Naive thymus-derived CD8-positive, alpha-beta T cell (primary cell): ENCODE measurements at regions not wholly inside any gene's neighbourhood (a gene's known extent, or its start where the extent isn't known, plus 50 kb on each side); places are given as distances from the start of the nearest gene placed in this dataset.
A peak's percentile ranks its signal among the peaks of the same experiment; 100 is the strongest.
"Not testable (repeated sequence)": the region's sequence is repeated elsewhere in the genome, so short reads cannot be mapped to it uniquely, and the experiment has no call there.

Experiments used
- ATAC-seq, 2 donors: fragments of 150-1000 bp; cut with Tn5 transposase in 1 of 2; sonication (Bioruptor Pico), chemical (Tn5 transposase) in 1 of 2; 1 replicate in 1 of 2; 2 replicates in 1 of 2; pipeline ENCODE4 v1.10.0; 2021; ENCODE audit warnings: mild to moderate bottlenecking in 2 of 2, moderate library complexity in 2 of 2
- POLR2A ChIA-PET: fragments of 350-600 bp; sonication (Branson Sonifier 250); formaldehyde crosslinking; loops from one replicate; lab custom pipeline; 2021; ENCODE audit warnings: antibody characterized with exemption; lab: Charles Lee
- DNase-seq, 10 donors: peaks; one replicate each; pipeline versions ENCODE4 v3.0.0 to v3.0.0-alpha.2; 2020 to 2022
- H3K27ac Mint-ChIP-seq, 10 donors: one replicate each; pipeline ENCODE4 v1.8.0; 2020 to 2022; ENCODE audit warnings: mild to moderate bottlenecking in 10 of 10, mixed read lengths in 10 of 10, moderate library complexity in 4 of 10, inconsistent platforms in 1 of 10
- H3K27me3 Mint-ChIP-seq, 5 donors: one replicate each; pipeline ENCODE4 v1.8.0; 2021 to 2022; ENCODE audit warnings: mixed read lengths in 5 of 5
- H3K36me3 Mint-ChIP-seq, 3 donors: one replicate each; pipeline ENCODE4 v1.8.0; 2020 to 2022; ENCODE audit warnings: mixed read lengths in 3 of 3, mild to moderate bottlenecking in 2 of 3, inconsistent platforms in 1 of 3
- H3K4me1 Mint-ChIP-seq, 4 donors: one replicate each; pipeline ENCODE4 v1.8.0; 2021 to 2022; ENCODE audit warnings: mixed read lengths in 4 of 4
- H3K4me3 Mint-ChIP-seq, 10 donors: one replicate each; pipeline ENCODE4 v1.8.0; 2020 to 2022; ENCODE audit warnings: mild to moderate bottlenecking in 10 of 10, mixed read lengths in 10 of 10, moderate library complexity in 6 of 10, inconsistent platforms in 1 of 10
- H3K9me3 Mint-ChIP-seq, 9 donors: one replicate each; pipeline ENCODE4 v1.8.0; 2020 to 2022; ENCODE audit warnings: mixed read lengths in 9 of 9, mild to moderate bottlenecking in 3 of 9, inconsistent platforms in 1 of 9, moderate library complexity in 1 of 9

GRCh38 chr12:85617307-85618091 is 218.7 kb downstream of the RASSF9 start:
- Mint-ChIP-seq H3K36me3 (peaks cover 0 to 1% (median 0%) of the 10 kb centered on the region in 3 donors), H3K4me3 (no peak overlapping the region), H3K27ac (no peak overlapping the region), H3K27me3 (no peaks in the 10 kb centered on the region), H3K4me1 (no peaks in the 10 kb centered on the region), H3K9me3 (peaks cover 0 to 6% (median 0%) of the 10 kb centered on the region in 9 donors)
- DNase-seq (no peak), ATAC-seq (no peak)
- POLR2A ChIA-PET: no interaction called here

- Mint-ChIP-seq H3K27me3 (no peaks in the 10 kb centered on the region), H3K27ac (no peak overlapping the region), H3K36me3 (peaks cover 0 to 1% (median 0%) of the 10 kb centered on the region in 3 donors), H3K9me3 (peaks cover 0 to 2% (median 0%) of the 10 kb centered on the region in 9 donors), H3K4me3 (no peak overlapping the region), H3K4me1 (no peaks in the 10 kb centered on the region)
- ATAC-seq: no peak
- no peak for DNase-seq
- POLR2A ChIA-PET: no interaction called here
These were observed 215.2 kb downstream of the RASSF9 start for GRCh38 chr12:85621041-85621440.

- H3K27me3 Mint-ChIP-seq: peaks cover 0 to 3% (median 0%) of the 10 kb centered on the region in 5 donors
- no peak overlapping the region for H3K4me3 Mint-ChIP-seq
- POLR2A ChIA-PET: no interaction called here
- DNase-seq (no peak), ATAC-seq (no peak)
- H3K27ac Mint-ChIP-seq: no peak overlapping the region
- peaks cover 0 to 14% (median 2%) of the 10 kb centered on the region in 9 donors for H3K9me3 Mint-ChIP-seq
- peaks cover 0 to 1% (median 0%) of the 10 kb centered on the region in 3 donors for H3K36me3 Mint-ChIP-seq
- H3K4me1 Mint-ChIP-seq: no peaks in the 10 kb centered on the region
These were observed 212.4 kb downstream of the RASSF9 start for GRCh38 chr12:85623763-85624162.

GRCh38 chr12:85625467-85625866 is 210.7 kb downstream of the RASSF9 start:
- Mint-ChIP-seq H3K27me3 (peaks cover 0 to 3% (median 0%) of the 10 kb centered on the region in 5 donors), H3K9me3 (peaks cover 0 to 14% (median 2%) of the 10 kb centered on the region in 9 donors), H3K27ac (no peak overlapping the region), H3K4me3 (no peak overlapping the region), H3K4me1 (no peaks in the 10 kb centered on the region), H3K36me3 (peaks cover 0 to 1% (median 0%) of the 10 kb centered on the region in 3 donors)
- ATAC-seq (no peak), DNase-seq (no peak)
- POLR2A ChIA-PET: no interaction called here

- POLR2A ChIA-PET: no interaction called here
- DNase-seq (no peak), ATAC-seq (no peak)
- H3K27me3 Mint-ChIP-seq: peaks cover 0 to 3% (median 0%) of the 10 kb centered on the region in 5 donors
- H3K4me1 Mint-ChIP-seq: no peaks in the 10 kb centered on the region
- H3K4me3 Mint-ChIP-seq: no peak overlapping the region
- peaks cover 0 to 14% (median 2%) of the 10 kb centered on the region in 9 donors for H3K9me3 Mint-ChIP-seq
- H3K36me3 Mint-ChIP-seq: peaks cover 0 to 1% (median 0%) of the 10 kb centered on the region in 3 donors
- H3K27ac Mint-ChIP-seq: no peak overlapping the region
These were observed 210.0 kb downstream of the RASSF9 start for GRCh38 chr12:85626001-85626783.

GRCh38 chr12:85626784-85627171 is 209.4 kb downstream of the RASSF9 start:
- ATAC-seq: no peak
- Mint-ChIP-seq H3K27ac (no peak overlapping the region), H3K4me3 (no peak overlapping the region), H3K9me3 (peaks cover 0 to 14% (median 2%) of the 10 kb centered on the region in 9 donors), H3K27me3 (peaks cover 0 to 3% (median 0%) of the 10 kb centered on the region in 5 donors), H3K4me1 (no peaks in the 10 kb centered on the region), H3K36me3 (no peaks in the 10 kb centered on the region)
- DNase-seq: no peak
- POLR2A ChIA-PET: no interaction called here

GRCh38 chr12:85627584-85627983 is 208.6 kb downstream of the RASSF9 start:
- Mint-ChIP-seq H3K27ac (no peak overlapping the region), H3K9me3 (peaks cover 0 to 14% (median 2%) of the 10 kb centered on the region in 9 donors), H3K36me3 (no peaks in the 10 kb centered on the region), H3K4me3 (no peak overlapping the region), H3K4me1 (no peaks in the 10 kb centered on the region), H3K27me3 (peaks cover 0 to 3% (median 0%) of the 10 kb centered on the region in 5 donors)
- DNase-seq (no peak), ATAC-seq (no peak)
- POLR2A ChIA-PET: no interaction called here

- H3K27ac Mint-ChIP-seq, H3K27me3 Mint-ChIP-seq, POLR2A ChIA-PET, ATAC-seq, DNase-seq, H3K4me1 Mint-ChIP-seq, H3K36me3 Mint-ChIP-seq: not testable (repeated sequence)
- Mint-ChIP-seq H3K4me3 (peak overlapping the region in 1 of 10 donors; percentile 49), H3K9me3 (peaks cover 0 to 14% (median 3%) of the 10 kb centered on the region in 9 donors)
These were observed 207.6 kb downstream of the RASSF9 start for GRCh38 chr12:85628562-85628961.

- H3K9me3 Mint-ChIP-seq: peaks cover 0 to 25% (median 5%) of the 10 kb centered on the region in 9 donors
- H3K27ac Mint-ChIP-seq: no peak overlapping the region
- H3K36me3 Mint-ChIP-seq: no peaks in the 10 kb centered on the region
- POLR2A ChIA-PET: no interaction called here
- no peak for ATAC-seq
- no peak for DNase-seq
- peaks cover 0 to 3% (median 0%) of the 10 kb centered on the region in 5 donors for H3K27me3 Mint-ChIP-seq
- H3K4me1 Mint-ChIP-seq: no peaks in the 10 kb centered on the region
- no peak overlapping the region for H3K4me3 Mint-ChIP-seq
These were observed 205.4 kb downstream of the RASSF9 start for GRCh38 chr12:85630851-85631250.

- Mint-ChIP-seq H3K27me3 (peaks cover 0 to 3% (median 0%) of the 10 kb centered on the region in 5 donors), H3K4me1 (no peaks in the 10 kb centered on the region), H3K36me3 (no peaks in the 10 kb centered on the region), H3K4me3 (no peak overlapping the region), H3K27ac (no peak overlapping the region), H3K9me3 (peaks cover 0 to 23% (median 5%) of the 10 kb centered on the region in 9 donors)
- no peak for DNase-seq
- POLR2A ChIA-PET: no interaction called here
- no peak for ATAC-seq
These were observed 203.8 kb downstream of the RASSF9 start for GRCh38 chr12:85632390-85632789.

GRCh38 chr12:85633491-85633890 is 202.7 kb downstream of the RASSF9 start:
- no peak overlapping the region for H3K4me3 Mint-ChIP-seq
- no peaks in the 10 kb centered on the region for H3K36me3 Mint-ChIP-seq
- POLR2A ChIA-PET: no interaction called here
- no peak overlapping the region for H3K27ac Mint-ChIP-seq
- H3K4me1 Mint-ChIP-seq: no peaks in the 10 kb centered on the region
- no peak for ATAC-seq
- peaks cover 0 to 1% (median 0%) of the 10 kb centered on the region in 5 donors for H3K27me3 Mint-ChIP-seq
- peaks cover 0 to 12% (median 4%) of the 10 kb centered on the region in 9 donors for H3K9me3 Mint-ChIP-seq
- no peak for DNase-seq

- Mint-ChIP-seq H3K9me3 (peaks cover 0 to 11% (median 1%) of the 10 kb centered on the region in 9 donors), H3K27ac (no peak overlapping the region), H3K36me3 (no peaks in the 10 kb centered on the region), H3K27me3 (no peaks in the 10 kb centered on the region), H3K4me3 (no peak overlapping the region), H3K4me1 (no peaks in the 10 kb centered on the region)
- ATAC-seq (no peak), DNase-seq (no peak)
- POLR2A ChIA-PET: no interaction called here
These were observed 196.4 kb downstream of the RASSF9 start for GRCh38 chr12:85639834-85640233.

- Mint-ChIP-seq H3K4me1 (no peaks in the 10 kb centered on the region), H3K27me3 (no peaks in the 10 kb centered on the region), H3K4me3 (no peak overlapping the region), H3K27ac (no peak overlapping the region), H3K36me3 (no peaks in the 10 kb centered on the region), H3K9me3 (peaks cover 0 to 11% (median 0%) of the 10 kb centered on the region in 9 donors)
- DNase-seq: no peak
- no peak for ATAC-seq
- POLR2A ChIA-PET: no interaction called here
These were observed 194.4 kb downstream of the RASSF9 start for GRCh38 chr12:85641796-85642195.
